ENCODE measurements at regions not wholly inside any gene's neighbourhood (a gene's known extent, or its start where the extent isn't known, plus 50 kb on each side); places are given as distances from the start of the nearest gene placed in this dataset.

- no peak overlapping the region for H3K4me3 ChIP-seq
- H3K36me3 ChIP-seq = no peaks in the 10 kb centered on the region
- no peak overlapping the region for H3K27ac ChIP-seq
- no peaks in the 10 kb centered on the region for H3K9me3 ChIP-seq
- DNase-seq (ENCODE audit: low spot score in 2 of 2) = no peak
- no peaks in the 10 kb centered on the region for H3K4me1 ChIP-seq
- H3K27me3 ChIP-seq = no peaks in the 10 kb centered on the region
- intact Hi-C loops (cut with DNase I) = no loop called here
- TF ChIP-seq, protein P1, sequence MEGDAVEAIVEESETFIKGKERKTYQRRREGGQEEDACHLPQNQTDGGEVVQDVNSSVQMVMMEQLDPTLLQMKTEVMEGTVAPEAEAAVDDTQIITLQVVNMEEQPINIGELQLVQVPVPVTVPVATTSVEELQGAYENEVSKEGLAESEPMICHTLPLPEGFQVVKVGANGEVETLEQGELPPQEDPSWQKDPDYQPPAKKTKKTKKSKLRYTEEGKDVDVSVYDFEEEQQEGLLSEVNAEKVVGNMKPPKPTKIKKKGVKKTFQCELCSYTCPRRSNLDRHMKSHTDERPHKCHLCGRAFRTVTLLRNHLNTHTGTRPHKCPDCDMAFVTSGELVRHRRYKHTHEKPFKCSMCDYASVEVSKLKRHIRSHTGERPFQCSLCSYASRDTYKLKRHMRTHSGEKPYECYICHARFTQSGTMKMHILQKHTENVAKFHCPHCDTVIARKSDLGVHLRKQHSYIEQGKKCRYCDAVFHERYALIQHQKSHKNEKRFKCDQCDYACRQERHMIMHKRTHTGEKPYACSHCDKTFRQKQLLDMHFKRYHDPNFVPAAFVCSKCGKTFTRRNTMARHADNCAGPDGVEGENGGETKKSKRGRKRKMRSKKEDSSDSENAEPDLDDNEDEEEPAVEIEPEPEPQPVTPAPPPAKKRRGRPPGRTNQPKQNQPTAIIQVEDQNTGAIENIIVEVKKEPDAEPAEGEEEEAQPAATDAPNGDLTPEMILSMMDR (IDR thresholded peaks at IDR 0.05) = no peak
Observed at GRCh38 chr5:73256462-73256861, 83.5 kb downstream of the TMEM174 start.

DNA sequence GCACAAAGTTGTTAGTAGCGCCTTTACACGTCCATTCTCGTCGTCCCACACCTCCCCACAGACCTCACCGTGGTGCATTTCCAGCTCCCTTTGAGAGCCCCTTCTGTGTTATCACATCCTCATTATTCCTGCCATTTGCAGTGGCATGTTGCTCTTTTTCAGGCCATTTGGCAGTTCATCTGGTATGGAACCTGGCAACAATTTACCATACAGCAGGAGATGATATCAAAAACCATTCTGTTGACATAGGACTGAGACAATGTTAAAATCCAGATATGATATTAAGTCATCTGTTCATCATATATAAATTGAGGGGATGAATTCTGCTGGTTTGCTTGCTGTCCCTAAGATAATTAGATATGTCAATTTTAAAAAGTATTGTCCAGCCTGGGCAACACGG is 83.0 kb downstream of the TMEM174 start:
- DNase-seq (ENCODE audit: low spot score in 2 of 2) = no peak
- TF ChIP-seq, protein P1 (IDR thresholded peaks at IDR 0.05) = no peak

GRCh38 chr5:73254642-73255041 is 81.6 kb downstream of the TMEM174 start:
- H3K4me3 ChIP-seq = no peak overlapping the region
- intact Hi-C loops (cut with DNase I) = no loop called here
- no peaks in the 10 kb centered on the region for H3K27me3 ChIP-seq
- peaks cover 0 to 4% of the 10 kb centered on the region in 2 donors for H3K4me1 ChIP-seq
- no peaks in the 10 kb centered on the region for H3K36me3 ChIP-seq
- peak overlapping the region in 1 of 2 donors; percentile 1 for H3K27ac ChIP-seq
- no peaks in the 10 kb centered on the region for H3K9me3 ChIP-seq
- DNase-seq (ENCODE audit: low spot score in 2 of 2) = no peak
- TF ChIP-seq, protein P1 (IDR thresholded peaks at IDR 0.05) = no peak

More for the DNA sequence above, 83.0 kb downstream of the TMEM174 start:
- Histone ChIP-seq H3K36me3 (no peaks in the 10 kb centered on the region), H3K9me3 (no peaks in the 10 kb centered on the region), H3K27ac (no peak overlapping the region), H3K4me3 (no peak overlapping the region), H3K4me1 (no peaks in the 10 kb centered on the region), H3K27me3 (no peaks in the 10 kb centered on the region)
- intact Hi-C loops (cut with DNase I) = no loop called here

GRCh38 chr5:73253047-73253660 is 80.2 kb downstream of the TMEM174 start:
- TF ChIP-seq, protein P1 (IDR thresholded peaks at IDR 0.05) = no peak
- intact Hi-C loops (cut with DNase I) = no loop called here
- no peaks in the 10 kb centered on the region for H3K27me3 ChIP-seq
- DNase-seq (ENCODE audit: low spot score in 2 of 2) = no peak
- peaks cover 0 to 4% of the 10 kb centered on the region in 2 donors for H3K4me1 ChIP-seq
- no peaks in the 10 kb centered on the region for H3K36me3 ChIP-seq
- no peak overlapping the region for H3K4me3 ChIP-seq
- no peaks in the 10 kb centered on the region for H3K9me3 ChIP-seq
- no peak overlapping the region for H3K27ac ChIP-seq

DNA sequence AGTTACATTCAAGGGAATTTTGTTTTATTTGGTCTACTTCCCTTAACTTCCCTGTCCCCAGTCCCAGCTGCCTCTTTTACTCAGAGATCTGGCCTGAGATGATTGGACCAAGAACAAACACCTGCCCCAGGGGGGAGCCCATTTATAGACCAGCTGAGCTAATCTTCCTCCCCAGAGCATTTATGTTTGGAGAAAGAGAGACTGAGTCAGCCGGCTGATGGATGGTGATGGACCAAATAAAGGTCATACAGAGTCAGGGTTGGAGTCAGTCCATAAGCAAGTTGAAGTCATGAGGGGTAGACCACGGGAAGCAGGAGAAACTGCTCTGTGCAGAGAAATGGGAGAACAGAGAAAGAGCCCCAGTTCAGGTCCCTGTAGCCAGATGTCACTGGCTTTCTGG is 77.7 kb downstream of the TMEM174 start:
- intact Hi-C loops (cut with DNase I) = no loop called here
- peaks cover 0 to 4% of the 10 kb centered on the region in 2 donors for H3K4me1 ChIP-seq
- H3K27ac ChIP-seq = peak overlapping the region in 1 of 2 donors; percentile 47
- DNase-seq (ENCODE audit: low spot score in 2 of 2) = no peak
- no peak overlapping the region for H3K4me3 ChIP-seq
- TF ChIP-seq, protein P1 (IDR thresholded peaks at IDR 0.05) = no peak
- H3K36me3 ChIP-seq = no peaks in the 10 kb centered on the region
- H3K27me3 ChIP-seq = no peaks in the 10 kb centered on the region
- no peaks in the 10 kb centered on the region for H3K9me3 ChIP-seq

GRCh38 chr5:73242735-73243134 is 69.7 kb downstream of the TMEM174 start:
- TF ChIP-seq, protein P1 (IDR thresholded peaks at IDR 0.05) = no peak

More at GRCh38 chr5:73242735-73243134, 69.7 kb downstream of the TMEM174 start:
- no peaks in the 10 kb centered on the region for H3K27me3 ChIP-seq
- no peak for DNase-seq (ENCODE audit: low spot score in 2 of 2)
- intact Hi-C loops (cut with DNase I) = no loop called here
- no peak overlapping the region for H3K4me3 ChIP-seq
- H3K36me3 ChIP-seq = no peaks in the 10 kb centered on the region
- H3K4me1 ChIP-seq = no peaks in the 10 kb centered on the region
- H3K27ac ChIP-seq = no peak overlapping the region
- no peaks in the 10 kb centered on the region for H3K9me3 ChIP-seq
